GM21528 (cell line): ENCODE measurements at regions not wholly inside any gene's neighbourhood (a gene's known extent, or its start where the extent isn't known, plus 50 kb on each side); places are given as distances from the start of the nearest gene placed in this dataset.
"Not testable (repeated sequence)": the region's sequence is repeated elsewhere in the genome, so short reads cannot be mapped to it uniquely, and the experiment has no call there.

Source experiments
- ATAC-seq: cut with Tn5 transposase; IDR thresholded peaks from one replicate; pipeline ENCODE4 v1.9.1; 2021; ENCODE audit warnings: mild to moderate bottlenecking, moderate library complexity; ENCODE audit not compliant: unreplicated experiment, low FRiP score

DNA sequence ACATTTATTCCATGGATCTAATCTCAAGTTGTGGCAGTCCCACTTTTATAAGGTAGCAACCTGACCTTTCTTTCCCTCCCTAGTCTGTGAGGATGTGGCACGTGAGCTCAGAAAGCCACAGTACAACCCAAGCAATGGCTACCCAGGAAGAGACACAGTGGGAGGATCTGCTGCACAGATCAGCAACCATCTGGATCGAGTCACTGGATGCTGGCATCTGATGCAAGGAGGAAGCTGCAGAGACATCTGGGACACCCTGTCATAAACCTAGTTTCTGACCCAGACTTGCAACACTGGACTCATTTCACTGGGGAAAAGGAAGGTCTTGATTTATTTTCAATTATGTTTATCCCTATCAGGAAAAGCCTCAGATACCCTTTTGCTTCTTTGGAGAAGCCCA lies 327.1 kb downstream of the PAPSS1 start:
- ATAC-seq: no peak

GRCh38 chr4:107392380-107392779 lies 327.7 kb downstream of the PAPSS1 start:
- no peak for ATAC-seq

- ATAC-seq: no peak
Measured at GRCh38 chr4:107391630-107392028, 328.4 kb downstream of the PAPSS1 start.

DNA sequence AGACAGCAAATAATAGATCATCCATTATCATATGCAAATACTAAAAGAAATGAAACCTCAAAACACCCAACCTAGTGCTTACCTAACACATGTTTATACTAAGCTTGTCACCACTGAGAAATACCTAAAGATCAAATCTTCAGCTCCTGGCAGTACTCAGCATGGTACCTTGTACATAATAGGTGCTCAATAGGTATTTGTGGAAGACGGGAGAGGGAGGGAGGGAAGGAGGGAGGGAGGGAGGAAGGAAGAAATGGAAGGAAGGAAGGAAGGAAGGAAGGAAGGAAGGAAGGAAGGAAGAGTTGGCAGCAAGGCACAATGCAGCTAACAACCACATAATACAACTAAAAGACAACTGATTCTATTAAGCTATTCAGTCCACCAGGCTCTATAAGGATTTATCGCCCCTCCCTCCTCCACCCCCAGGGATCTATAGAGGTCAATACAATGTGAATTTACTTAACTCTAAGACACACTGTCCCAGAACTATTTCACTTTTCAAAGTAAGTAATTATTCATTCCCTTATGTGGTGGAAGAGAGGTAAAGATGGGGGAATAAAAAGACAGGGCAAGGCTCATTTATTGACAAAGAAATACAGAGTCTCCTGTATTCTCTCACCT lies 328.9 kb downstream of the PAPSS1 start:
- ATAC-seq: no peak

- no peak for ATAC-seq
Measured at GRCh38 chr4:107389965-107390364, 330.1 kb downstream of the PAPSS1 start.

GRCh38 chr4:107388736-107389274 lies 331.2 kb downstream of the PAPSS1 start:
- ATAC-seq: no peak

GRCh38 chr4:107380836-107381438 lies 339.1 kb downstream of the PAPSS1 start:
- no peak for ATAC-seq

DNA sequence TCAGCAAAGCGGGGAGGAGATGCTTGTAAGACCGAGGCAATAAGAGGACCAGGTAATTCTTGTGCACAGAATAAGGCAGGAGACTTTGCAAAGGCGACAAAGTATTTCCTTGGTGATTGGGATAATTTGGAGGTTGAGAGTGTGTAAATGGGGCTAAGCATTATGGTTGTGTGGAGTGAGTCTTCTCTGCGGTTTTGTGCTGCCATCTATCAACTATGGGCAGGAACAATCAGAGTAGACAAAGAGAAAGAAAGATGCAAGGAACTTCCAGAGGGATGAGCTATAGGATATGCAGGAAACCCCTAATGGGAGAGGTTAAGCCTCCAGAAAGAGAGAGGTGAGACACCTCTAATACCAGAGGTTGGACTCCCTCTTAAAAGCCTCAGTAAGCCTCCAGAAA lies 339.8 kb downstream of the PAPSS1 start:
- no peak for ATAC-seq

- ATAC-seq: no peak
Measured at GRCh38 chr4:107379054-107379869, 340.8 kb downstream of the PAPSS1 start.

DNA sequence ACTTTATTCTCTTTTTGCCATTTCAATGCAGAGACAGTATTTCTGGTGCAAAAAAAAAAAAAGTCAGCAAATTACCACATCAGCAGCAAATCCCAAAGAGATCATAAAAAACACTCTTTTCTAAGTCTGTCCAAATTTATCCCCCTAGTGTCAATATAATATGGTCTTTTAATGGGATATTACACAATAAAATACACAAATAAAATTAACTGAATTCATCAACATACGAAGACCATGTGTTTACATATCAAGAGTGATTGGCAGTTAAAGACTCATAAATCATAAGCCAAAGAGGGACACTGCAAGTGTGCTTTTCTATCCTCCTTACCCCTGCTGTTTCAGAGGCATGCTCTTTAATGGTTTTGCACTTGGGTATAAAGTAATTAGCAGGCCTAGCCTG lies 340.2 kb upstream of the DKK2 start:
- no peak for ATAC-seq

GRCh38 chr4:107366900-107367299 lies 330.8 kb upstream of the DKK2 start:
- no peak for ATAC-seq

GRCh38 chr4:107366016-107366735 lies 330.1 kb upstream of the DKK2 start:
- ATAC-seq: no peak

DNA sequence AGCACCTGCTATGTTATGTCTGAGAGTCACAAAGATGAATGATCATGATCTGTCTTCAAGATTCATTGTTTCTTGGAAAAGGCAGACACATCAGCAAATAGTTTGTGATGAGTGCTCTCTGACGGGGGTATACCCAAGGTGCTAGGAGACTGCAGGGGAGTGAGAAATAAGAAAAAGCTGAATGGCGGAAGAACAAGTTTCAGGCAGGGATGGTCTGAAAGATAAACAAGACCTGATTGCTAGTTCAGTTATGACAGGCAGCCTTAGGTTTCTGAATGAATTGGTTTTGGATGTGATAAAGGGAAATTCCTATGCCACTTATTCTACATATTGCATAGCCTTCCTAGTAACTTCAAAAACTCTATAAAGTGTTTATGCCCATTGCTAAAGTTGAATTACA lies 327.0 kb upstream of the DKK2 start:
- ATAC-seq: no peak

GRCh38 chr4:107359208-107359607 lies 323.1 kb upstream of the DKK2 start:
- ATAC-seq: no peak

GRCh38 chr4:107354304-107354703 lies 318.2 kb upstream of the DKK2 start:
- ATAC-seq: not testable (repeated sequence)

- no peak for ATAC-seq
Measured at GRCh38 chr4:107351196-107351595, 315.1 kb upstream of the DKK2 start.

DNA sequence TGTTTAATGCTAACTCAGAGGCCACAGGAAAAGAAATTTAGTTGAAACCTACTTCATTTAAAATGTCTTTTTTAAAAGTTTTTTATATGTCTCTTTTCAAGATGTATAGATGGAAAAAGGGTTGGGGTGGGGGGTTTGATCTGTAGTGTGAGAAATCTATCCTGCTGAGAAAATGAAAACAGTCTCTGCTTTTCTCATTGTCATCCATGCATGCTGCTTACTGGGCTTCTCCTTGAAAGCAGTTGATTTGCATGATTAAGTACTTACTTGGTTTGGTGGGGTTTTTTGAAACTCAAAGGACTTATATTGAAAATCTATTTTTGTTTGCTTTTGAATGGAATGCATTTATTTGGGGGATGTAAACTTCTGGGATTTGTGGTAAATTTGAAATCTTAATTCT lies 313.6 kb upstream of the DKK2 start:
- no peak for ATAC-seq

- ATAC-seq: no peak
Measured at GRCh38 chr4:107349266-107349665, 313.2 kb upstream of the DKK2 start.

- no peak for ATAC-seq
Measured at GRCh38 chr4:107348188-107349050, 312.3 kb upstream of the DKK2 start.

DNA sequence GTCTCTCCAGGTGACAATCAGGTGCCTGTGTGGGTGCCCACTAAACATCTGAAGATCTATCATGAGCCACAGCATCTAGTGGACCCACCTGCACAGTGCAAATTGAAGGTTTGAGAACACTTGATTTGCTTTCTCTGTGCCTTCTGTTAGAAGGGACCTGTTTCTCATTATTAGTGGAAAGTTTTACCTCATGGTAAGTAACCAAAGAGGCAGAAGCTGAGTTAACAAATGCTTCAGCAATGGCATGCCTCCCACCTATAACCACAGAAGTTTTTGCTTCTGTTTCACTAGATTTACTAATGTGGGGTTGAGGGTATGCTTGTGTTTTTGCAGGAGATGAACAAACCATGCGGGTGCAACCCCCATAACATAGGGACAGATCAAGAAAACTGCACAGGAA lies 297.4 kb upstream of the DKK2 start:
- no peak for ATAC-seq
